Cardiac muscle cell (in vitro differentiated cells and primary cell): ENCODE measurements at regions not wholly inside any gene's neighbourhood (a gene's known extent, or its start where the extent isn't known, plus 50 kb on each side); places are given as distances from the start of the nearest gene placed in this dataset.

ENCODE experiments used
- DNase-seq, 2 donors: peaks; one replicate each; pipeline versions ENCODE4 v3.0.0 to v3.0.0-alpha.2; 2010 to 2017; ENCODE audit warnings: low read depth in 1 of 2, low spot score in 1 of 2
- H3K27ac ChIP-seq: fragments of 200-600 bp; sonication (generic); 2 replicates; pipeline ENCODE4 v1.5.1; 2016
- H3K27me3 ChIP-seq: fragments of 200-600 bp; sonication (generic); 2 replicates; pipeline ENCODE4 v1.6.0; 2016; ENCODE audit warnings: control low read depth
- H3K36me3 ChIP-seq: fragments of 200-600 bp; sonication (generic); 2 replicates; pipeline ENCODE4 v1.5.1; 2016; ENCODE audit warnings: control low read depth
- H3K4me1 ChIP-seq: fragments of 200-600 bp; sonication (generic); 2 replicates; pipeline ENCODE4 v1.8.1; 2017; ENCODE audit warnings: low read depth, mild to moderate bottlenecking, mixed run types
- H3K4me3 ChIP-seq: fragments of 200-600 bp; sonication (generic); 2 replicates; pipeline ENCODE4 v1.5.1; 2016; ENCODE audit warnings: mild to moderate bottlenecking
- H3K9me3 ChIP-seq: fragments of 200-600 bp; sonication (generic); 2 replicates; pipeline ENCODE4 v1.5.1; 2017; ENCODE audit warnings: low read depth, mild to moderate bottlenecking, control low read depth
- TF ChIP-seq, protein P1 (sequence below): IDR thresholded peaks from 2 replicates; pipeline ENCODE4 v1.5.1; 2012; ENCODE audit warnings: low read depth, mild to moderate bottlenecking, low read length

- peaks cover 7% of the 10 kb centered on the region for H3K4me1 ChIP-seq
- no peaks in the 10 kb centered on the region for H3K27me3 ChIP-seq
- no peaks in the 10 kb centered on the region for H3K9me3 ChIP-seq
- H3K4me3 ChIP-seq, result no peak overlapping the region
- no peak overlapping the region for H3K27ac ChIP-seq
- no peaks in the 10 kb centered on the region for H3K36me3 ChIP-seq
- no peak for DNase-seq
- TF ChIP-seq, protein P1, sequence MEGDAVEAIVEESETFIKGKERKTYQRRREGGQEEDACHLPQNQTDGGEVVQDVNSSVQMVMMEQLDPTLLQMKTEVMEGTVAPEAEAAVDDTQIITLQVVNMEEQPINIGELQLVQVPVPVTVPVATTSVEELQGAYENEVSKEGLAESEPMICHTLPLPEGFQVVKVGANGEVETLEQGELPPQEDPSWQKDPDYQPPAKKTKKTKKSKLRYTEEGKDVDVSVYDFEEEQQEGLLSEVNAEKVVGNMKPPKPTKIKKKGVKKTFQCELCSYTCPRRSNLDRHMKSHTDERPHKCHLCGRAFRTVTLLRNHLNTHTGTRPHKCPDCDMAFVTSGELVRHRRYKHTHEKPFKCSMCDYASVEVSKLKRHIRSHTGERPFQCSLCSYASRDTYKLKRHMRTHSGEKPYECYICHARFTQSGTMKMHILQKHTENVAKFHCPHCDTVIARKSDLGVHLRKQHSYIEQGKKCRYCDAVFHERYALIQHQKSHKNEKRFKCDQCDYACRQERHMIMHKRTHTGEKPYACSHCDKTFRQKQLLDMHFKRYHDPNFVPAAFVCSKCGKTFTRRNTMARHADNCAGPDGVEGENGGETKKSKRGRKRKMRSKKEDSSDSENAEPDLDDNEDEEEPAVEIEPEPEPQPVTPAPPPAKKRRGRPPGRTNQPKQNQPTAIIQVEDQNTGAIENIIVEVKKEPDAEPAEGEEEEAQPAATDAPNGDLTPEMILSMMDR, result no peak
Observed at GRCh38 chr18:5787936-5788335, 107.4 kb downstream of the TMEM200C start.

DNA sequence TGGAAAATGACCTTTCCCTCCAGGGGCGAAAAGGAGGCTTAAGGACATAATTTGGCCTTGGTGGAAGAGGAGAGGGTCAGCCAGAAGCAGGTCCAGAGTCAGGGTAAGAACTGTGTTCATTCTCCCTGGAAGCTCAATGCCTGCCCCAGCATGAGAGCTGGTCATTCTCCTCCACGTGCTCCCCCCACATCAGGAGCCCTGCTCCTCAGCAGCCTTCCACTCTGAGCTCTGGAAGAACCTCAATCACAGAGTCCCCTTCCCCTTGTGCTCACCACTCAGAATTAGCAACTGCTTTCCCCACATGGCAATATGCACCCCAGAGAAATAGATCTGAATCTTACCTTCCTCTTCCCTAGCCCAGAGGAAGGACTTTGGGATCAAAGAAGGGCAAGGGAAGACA lies 115.4 kb downstream of the TMEM200C start:
- Histone ChIP-seq H3K4me3 (no peak overlapping the region), H3K4me1 (no peaks in the 10 kb centered on the region), H3K27me3 (no peaks in the 10 kb centered on the region), H3K27ac (no peak overlapping the region), H3K9me3 (no peaks in the 10 kb centered on the region), H3K36me3 (no peaks in the 10 kb centered on the region)
- DNase-seq, result no peak
- TF ChIP-seq, protein P1, result no peak

GRCh38 chr18:5772306-5773105 lies 122.8 kb downstream of the TMEM200C start:
- Histone ChIP-seq H3K36me3 (no peaks in the 10 kb centered on the region), H3K27me3 (peaks cover 20% of the 10 kb centered on the region), H3K4me1 (peaks cover 7% of the 10 kb centered on the region), H3K4me3 (no peak overlapping the region), H3K9me3 (no peaks in the 10 kb centered on the region), H3K27ac (no peak overlapping the region)
- peak in 1 of 2 donors; percentile 67 for DNase-seq
- TF ChIP-seq, protein P1, result no peak

DNA sequence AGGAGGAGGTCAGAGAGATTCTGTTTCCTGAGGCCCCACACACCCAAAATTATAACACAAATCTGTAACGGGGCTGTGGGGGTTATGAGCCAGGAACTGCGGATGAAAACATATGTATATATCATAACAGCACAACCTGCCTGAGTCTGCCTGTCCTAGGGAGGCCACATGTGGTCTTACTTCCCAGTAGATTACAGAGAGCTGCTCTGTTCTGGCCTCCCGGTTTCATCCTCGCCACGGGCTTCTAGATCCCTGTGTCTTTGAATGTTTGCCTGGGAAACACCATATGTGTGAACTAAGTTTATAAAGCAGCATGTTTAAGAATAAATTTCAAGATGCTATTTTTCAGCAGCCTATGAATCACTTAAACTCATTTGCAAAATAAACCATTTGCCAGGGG lies 124.0 kb downstream of the TMEM200C start:
- Histone ChIP-seq H3K9me3 (no peaks in the 10 kb centered on the region), H3K36me3 (no peaks in the 10 kb centered on the region), H3K27ac (no peak overlapping the region), H3K4me1 (peaks cover 7% of the 10 kb centered on the region), H3K4me3 (no peak overlapping the region), H3K27me3 (peaks cover 27% of the 10 kb centered on the region)
- no peak for DNase-seq
- TF ChIP-seq, protein P1, result no peak

- Histone ChIP-seq H3K4me1 (peaks cover 7% of the 10 kb centered on the region), H3K4me3 (no peak overlapping the region), H3K36me3 (no peaks in the 10 kb centered on the region), H3K27ac (no peak overlapping the region), H3K27me3 (peaks cover 27% of the 10 kb centered on the region), H3K9me3 (no peaks in the 10 kb centered on the region)
- TF ChIP-seq, protein P1, result no peak
- peak in 1 of 2 donors; percentile 13 for DNase-seq
Observed at GRCh38 chr18:5770176-5770575, 125.1 kb downstream of the TMEM200C start.
